NCI-H2081 treated with DMSO at 0.1 percent for 48 hours (cell line): ENCODE measurements at regions not wholly inside any gene's neighbourhood (a gene's known extent, or its start where the extent isn't known, plus 50 kb on each side); places are given as distances from the start of the nearest gene placed in this dataset.
"Not testable (repeated sequence)": the region's sequence is repeated elsewhere in the genome, so short reads cannot be mapped to it uniquely, and the experiment has no call there.

ENCODE experiments used
- DNase-seq: peaks from one replicate; lab custom pipeline; 2025; lab: John Stamatoyannopoulos, UW

DNA sequence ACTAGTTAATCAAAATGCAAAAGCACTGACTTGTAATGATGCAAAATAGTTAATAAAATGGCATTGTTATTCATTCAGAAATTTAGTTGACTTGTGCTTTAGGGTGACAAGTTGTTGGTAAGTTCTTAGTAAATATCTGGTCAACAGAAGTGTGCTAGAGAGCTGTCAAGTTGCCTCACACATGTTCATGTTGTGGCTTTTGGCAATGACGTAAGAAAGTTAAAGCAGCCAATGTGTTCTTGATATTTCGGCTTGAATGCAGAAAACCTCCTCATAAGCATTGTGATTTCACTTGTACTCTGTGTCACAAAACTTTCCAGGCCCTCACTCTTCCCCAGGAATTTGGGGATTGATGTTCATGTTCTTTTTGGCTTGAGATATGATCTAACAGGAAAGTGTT lies 626.7 kb downstream of the PRR16 start:
- DNase-seq: no peak

DNA sequence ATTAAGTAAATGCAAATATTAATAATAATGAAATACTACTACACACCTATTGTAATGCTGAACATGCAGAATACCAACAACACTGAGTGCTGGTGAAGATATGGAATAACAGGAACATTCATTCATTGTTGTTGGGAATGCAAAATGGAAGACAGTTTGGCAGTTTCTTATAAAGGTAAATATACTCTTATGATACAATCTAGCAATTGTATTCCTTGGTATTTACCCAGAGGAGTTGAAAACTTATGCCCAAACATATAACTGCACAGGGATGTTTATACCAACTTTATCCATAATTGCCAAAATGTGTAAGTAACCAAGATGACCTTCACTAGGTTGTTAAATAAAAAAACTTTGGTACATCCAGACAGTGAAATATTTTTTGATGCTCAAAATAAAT lies 636.8 kb downstream of the PRR16 start:
- no peak for DNase-seq

DNA sequence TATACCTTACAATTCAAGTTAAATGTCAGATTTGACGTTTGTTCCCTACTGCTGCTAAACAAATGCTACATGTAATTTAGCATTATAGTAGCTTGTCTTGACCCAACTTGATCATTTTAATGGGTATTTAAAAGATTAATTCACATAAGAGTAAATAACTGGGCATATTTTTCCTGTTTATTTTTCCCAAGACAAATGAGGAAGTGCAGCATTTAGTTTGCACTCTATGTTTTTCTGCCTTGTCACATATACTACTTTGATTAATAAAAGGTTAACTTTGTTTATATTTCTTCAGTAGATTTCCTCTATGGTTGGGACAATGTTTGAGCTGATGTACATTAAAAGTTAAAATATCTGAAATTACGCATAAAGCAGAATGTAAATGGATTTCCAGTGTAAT lies 641.8 kb downstream of the PRR16 start:
- no peak for DNase-seq

DNA sequence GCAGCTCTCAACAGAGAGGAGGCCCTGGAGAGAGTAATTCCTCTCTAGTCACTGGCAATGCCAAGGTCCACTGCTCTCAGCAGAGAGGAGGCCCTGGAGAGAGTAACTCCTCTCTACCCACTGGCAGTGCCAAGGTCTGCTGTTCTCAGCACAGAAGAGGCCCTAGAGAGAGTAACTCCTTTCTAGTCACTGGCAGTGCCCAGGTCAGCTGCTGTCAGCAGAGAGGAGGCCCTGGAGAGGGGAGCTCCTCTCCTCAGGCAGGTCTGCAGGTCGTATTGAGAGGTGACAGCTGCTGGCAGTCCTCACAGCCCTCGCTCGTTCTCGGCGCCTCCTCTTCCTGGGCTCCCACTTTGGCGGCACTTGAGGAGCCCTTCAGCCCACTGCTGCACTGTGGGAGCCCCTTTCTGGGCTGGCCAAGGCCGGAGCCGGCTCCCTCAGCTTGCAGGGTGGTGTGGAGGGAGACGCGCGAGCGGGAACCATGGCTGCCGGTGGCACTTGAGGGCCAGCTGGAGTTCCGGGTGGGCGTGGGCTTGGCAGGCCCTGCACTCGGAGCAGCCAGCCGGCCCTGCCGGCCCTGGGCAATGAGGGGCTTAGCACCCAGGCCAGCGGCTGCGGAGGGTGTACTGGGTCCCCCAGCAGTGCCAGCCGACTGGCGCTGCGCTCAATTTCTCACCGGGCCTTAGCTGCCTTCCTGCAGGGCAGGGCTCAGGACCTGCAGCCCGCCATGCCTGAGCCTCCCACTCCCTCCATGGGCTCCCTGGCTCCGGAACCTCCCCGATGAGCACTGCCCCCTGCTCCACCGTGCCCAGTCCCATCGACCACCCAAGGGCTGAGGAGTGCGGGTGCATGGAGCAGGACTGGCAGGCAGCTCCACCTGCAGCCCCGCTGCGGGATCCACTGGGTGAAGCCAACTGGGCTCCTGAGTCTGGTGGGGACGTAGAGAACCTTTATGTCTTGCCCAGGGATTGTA lies 642.9 kb downstream of the PRR16 start:
- DNase-seq: not testable (repeated sequence)

DNA sequence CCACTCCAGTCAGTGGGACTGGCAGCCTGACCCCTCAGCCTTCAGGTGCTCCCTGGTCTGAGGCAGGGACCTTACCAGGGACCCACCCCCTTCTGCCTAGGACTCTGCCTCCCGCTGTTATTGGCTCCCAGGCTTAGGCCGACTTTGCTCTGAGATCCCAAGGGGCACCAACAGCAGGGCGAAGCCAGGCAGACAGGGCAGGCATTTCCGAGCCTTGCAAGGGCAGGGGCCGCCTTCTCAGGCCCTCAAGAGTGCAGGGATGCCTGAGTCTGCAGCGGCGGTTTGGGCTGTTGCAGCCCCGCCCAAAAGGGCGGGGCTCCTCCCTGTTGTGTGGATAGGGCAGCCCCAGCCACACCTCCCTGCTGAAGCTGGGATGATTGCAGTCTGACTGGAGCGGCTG lies 644.6 kb downstream of the PRR16 start:
- DNase-seq: no peak

DNA sequence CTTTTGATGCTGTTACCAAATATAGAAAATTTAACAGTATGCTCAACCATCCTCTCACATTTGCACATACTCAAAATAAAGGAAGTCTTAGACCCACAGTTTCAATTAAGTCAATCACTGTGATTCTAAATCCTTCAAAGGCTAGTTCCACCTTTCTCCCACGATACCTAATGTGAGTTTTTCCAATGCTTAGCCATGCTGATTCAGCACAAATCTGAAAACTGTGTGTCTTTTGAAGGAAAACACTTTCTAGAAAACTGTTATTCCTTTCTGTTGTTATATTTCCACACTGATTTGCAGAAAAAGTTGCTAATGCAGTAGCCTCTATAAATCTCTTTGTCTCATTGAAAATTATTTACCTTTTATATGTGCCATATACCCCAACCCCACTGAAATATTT lies 645.7 kb downstream of the PRR16 start:
- DNase-seq: no peak

DNA sequence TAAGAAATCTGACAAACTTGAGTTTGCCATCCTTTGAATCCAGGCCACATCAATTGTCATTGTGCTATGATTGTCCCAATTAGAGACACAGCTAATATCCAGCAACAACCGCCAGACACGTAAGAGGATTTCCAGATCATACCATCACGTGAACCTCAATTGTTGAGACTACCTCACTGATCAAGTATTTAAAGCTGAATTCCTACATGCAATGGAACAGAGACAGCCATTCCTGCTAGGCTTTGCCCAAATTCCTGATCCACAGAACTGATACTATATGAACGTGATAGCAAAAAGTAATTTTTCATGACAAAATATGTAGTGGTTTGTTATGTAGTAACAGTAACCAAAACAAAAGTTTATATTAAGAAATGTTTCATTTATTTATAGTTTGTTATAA lies 657.7 kb downstream of the PRR16 start:
- no peak for DNase-seq

DNA sequence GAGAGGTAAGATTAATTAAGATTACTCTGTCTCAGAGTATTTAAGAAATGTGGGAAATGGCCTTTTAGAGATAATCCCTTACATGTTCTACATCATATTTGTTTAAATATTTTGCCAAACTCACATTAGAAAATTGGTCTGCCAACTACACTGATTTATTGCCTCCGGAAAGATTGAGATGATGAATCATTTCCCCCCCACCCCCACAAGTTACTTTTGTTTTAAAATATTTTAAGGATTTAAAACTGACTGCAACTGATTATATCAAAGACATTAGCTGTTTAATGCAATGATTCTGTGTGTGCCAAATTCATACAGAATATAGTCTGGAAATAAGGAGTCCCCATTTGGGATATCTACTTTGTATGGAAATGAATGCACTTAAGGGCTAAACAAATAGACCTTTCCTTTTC lies 674.4 kb downstream of the PRR16 start:
- DNase-seq: no peak

DNA sequence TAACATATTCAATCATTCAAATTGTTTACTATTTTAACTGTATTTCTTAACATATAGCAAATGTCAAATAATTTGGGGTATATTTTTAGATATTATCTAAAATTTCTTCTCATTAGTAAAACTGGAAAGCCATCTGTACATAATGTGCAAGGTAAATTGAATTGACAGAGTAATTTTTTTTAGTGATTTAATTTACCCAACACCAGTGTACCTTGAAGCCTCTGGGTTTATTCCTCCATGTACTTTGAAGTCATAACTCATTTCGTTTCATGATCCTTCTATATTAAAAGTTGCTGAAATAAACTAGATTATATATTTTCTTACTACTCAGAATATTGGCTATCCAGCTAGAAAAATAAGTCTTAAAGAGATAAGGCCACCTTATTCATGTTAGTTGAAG lies 674.9 kb downstream of the PRR16 start:
- no peak for DNase-seq

DNA sequence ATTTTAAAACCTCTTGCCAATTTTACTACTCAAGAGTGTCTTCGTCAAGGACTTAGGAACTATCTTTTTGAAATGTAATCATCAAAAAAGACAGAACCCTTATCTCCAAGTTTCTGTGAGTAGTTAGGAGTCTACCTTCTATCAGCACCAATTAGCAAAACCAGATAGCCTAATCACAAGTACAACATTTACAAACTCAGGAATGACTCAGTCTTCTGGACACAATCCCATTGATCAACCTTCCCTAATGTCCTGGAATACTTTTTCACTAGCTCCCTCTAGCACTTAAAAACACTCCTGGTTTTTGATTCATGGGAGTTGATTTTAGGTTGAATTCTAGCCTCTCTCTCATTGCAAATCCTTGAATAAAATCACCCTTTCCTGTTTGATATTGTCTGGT lies 680.7 kb downstream of the PRR16 start:
- no peak for DNase-seq

DNA sequence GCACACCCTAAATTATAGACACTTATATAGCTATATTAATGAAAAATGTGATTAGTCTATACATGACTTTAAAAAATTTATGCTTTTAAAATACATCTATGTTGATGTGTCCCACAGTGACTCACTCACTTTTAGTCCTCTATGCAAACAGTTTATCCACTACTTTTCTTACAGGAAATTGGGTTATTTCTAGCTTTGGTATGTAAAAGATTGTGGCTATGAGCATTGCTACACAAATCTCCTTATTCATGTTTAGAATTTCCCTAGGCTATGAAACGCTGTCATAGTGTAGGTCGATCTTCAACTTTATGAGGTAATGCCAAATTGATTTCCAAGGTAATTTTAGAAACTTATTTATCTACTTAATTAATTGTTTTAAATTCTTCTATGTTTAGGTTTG lies 687.4 kb downstream of the PRR16 start:
- DNase-seq: no peak

DNA sequence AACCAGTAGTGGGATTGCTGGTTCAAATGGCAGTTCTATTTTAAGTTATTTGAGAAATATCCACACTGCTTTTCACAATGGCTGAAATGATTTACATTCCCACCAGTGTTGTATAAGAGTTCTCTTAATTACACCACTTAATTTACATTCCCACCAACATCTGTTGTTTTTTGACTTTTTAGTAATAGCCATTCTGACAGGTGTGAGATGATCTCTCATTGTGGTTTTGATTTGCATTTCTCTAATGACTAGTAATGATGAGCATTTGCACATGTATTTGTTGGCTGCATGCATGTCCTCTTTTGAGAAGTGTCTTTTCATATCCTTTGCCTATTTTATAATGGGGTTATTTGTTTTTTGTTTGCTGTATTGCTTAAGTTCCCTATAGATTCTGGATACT lies 688.3 kb downstream of the PRR16 start:
- DNase-seq: no peak

DNA sequence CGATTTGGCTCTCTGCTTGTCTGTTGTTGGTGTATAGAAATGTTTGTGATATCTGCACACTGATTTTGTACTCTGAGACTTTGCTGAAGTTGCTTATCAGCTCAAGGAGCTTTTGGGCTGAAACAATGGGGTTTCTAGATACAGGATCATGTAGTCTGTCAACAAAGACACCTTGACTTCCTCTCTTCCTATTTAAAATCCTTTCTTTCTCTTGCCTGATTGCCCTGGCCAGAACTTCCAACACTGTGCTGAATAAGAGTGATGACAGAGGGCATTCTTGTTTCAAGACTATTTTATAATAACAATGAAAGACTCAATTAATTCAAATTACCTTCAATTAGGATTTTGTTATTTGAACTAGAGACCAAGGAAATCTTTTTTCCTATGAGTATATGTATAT lies 692.5 kb downstream of the PRR16 start:
- no peak for DNase-seq

DNA sequence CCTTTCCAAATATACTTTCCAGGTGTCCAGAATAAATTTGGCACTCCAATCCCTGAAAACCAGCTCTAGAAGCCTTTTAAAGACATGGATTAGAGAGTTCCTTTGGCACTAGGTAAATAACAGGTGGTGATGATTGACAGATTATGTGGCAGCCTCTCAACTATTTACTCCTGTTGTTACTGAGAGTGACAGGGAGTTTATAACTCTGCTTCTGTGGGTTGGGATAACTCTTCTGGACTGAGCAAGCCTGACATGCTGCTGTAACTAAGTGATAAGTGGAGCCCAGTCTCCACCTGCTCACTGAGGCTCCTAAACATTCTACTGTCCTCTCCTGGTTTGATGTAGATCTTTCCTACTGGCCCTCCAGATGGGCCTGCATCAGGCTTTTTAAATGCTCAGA lies 693.2 kb upstream of the FTMT start:
- no peak for DNase-seq

DNA sequence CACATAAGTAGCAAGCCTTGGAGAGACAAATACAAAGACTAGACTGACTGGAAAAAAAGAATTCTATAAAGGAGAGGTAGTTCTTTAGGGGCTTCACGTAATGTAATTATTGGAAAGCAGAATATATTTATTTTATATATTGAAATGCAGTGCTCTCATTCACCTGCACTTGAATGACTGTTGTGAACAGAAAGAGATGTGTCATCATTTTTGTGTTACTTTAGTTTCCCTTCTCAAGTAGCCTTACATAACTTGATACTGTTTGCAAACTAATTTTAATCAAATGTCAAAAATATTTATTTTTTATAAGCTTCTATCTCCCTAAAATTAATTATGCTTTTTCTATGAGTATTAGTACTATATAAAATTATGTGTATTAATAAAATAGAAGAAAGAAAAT lies 691.1 kb upstream of the FTMT start:
- DNase-seq: no peak

DNA sequence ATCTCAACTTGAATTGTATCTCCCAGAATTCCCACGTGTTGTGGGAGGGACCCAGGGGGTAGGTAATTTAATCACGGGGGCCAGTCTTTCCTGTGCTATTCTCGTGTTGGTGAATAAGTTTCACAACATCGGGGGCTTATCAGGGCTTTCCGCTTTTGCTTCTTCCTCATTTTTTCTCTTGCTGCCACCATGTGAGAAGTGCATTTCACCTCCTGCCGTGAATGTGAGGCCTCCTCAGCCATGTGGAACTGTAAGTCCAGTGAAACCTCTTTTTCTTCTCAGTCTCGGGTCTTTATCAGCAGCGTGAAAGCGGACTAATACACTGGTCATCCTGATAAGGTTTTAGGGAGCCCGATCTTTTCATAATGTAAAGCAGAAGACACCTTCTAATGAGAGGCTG lies 687.0 kb upstream of the FTMT start:
- DNase-seq: no peak

DNA sequence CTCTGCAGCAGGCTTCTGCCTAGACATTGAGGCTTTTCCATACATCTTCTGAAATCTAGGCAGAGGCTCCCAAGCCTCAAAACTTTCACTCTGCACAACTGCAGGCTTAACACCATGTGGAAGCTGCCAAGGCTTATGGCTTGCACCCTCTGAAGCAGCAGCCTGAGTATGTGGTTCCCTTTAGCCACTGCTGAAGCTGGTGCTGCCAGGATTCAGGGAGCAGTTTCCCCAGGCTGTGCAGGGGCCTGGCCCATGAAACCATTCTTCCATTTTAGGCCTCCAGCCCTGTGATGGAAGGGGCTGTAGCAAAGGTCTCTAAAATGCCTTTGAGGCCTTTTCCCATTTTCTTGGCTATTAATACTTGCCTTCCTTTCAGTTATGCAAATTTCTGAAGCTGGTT lies 680.3 kb upstream of the FTMT start:
- DNase-seq: no peak

DNA sequence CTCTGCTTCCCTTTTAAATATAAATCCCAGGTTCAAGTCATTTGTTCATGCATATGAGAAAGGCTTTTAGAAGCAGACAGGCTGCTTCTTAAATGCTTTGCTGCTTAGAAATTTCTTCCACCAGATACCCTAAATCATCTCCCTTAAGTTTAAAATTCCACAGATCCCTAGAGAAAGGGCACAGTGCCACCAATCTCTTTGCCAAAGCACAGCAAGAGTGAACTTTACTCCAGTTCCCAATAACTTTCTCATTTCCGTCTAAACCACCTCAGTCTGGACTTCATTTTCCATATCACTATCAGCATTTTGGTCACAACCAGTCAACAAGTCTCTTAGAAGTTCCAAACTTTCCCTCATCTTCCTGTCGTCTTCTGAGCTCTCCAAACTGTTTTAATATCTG lies 679.8 kb upstream of the FTMT start:
- no peak for DNase-seq

DNA sequence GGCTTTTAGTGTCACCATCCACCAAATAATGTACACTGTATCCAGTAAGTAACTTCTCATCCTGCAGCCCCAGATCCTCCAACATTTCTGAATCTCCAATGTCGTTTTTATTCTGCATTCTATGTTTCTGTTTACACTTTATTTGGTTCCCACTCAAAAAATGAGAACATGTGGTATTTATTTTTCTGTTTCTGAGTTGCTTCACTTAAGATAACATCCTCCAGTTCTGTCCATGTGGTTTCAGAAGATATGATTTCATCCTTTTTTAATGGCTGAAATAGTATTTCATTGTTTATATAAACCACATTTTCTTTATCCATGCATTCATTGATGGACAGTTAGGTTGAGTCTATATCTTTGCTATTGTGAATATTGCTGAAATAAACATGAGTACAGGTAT lies 677.3 kb upstream of the FTMT start:
- no peak for DNase-seq

DNA sequence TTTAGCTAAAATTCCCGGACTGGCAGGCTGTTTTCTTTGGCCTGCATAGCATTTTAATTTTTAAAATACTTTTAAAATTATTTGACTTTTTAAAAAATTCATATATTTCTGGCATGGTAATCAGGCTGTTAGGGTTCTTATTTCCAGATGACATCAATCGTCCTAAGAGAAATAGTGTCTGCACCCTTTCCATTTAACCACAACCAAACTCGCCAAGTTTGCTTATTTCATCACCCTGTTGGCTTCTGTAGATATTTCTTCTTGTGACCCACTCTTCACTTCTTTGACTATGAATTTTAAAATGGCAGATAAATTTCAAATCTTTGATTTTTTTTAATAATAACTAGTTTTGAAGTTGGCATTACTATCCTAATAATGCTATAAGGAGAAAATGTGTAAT lies 675.7 kb upstream of the FTMT start:
- no peak for DNase-seq

DNA sequence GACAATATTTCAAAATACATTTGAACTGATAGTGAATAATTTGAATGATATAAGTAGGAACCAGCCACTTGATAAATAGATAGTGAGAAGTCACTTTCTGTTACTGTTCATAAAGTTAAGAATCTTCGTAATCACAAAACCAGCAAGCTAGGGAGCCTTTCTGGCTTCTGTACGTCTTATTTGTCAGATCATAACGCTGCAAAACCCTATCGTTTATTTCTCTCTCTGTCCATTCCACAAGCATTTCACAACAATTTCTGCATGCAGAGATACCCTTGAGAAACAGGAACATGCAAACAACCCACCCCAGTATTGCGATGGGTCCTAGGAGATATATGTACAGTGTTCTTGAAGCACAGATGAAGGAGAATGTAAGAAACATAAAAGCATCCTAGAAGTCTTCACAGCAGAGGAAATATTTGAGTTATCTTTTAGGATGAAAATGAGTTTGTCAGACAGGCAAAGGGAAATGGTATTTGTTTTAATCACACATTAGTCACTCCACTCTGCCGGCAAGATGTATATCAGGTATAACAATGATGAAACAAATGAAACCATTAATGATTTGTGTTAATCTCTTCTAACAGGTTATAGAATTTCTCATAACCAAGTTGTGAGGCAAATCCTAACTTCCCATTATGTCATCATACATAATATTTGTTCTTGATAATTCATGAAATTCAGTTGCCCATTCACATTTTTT lies 668.7 kb upstream of the FTMT start:
- DNase-seq: no peak

DNA sequence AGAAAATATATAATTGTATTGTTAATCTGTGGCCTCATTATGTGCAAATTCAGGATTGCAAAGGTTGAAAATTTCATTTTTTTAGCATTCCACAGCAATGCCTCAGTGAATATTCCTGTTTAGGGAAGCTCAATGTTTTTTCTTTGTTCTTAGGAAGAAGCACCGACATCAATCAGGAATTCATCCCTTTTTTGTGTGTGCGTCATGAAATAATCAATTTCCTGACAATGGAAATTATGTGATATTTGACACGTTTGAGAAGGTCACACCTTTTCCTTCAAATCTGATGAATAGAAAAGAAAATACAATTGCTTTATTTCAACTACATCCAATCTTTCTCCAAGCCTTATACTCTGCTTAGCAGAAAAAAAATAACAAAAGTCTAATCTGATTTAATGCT lies 662.8 kb upstream of the FTMT start:
- DNase-seq: no peak
